ENCODE measurements at regions not wholly inside any gene's neighbourhood (a gene's known extent, or its start where the extent isn't known, plus 50 kb on each side); places are given as distances from the start of the nearest gene placed in this dataset.

DNA sequence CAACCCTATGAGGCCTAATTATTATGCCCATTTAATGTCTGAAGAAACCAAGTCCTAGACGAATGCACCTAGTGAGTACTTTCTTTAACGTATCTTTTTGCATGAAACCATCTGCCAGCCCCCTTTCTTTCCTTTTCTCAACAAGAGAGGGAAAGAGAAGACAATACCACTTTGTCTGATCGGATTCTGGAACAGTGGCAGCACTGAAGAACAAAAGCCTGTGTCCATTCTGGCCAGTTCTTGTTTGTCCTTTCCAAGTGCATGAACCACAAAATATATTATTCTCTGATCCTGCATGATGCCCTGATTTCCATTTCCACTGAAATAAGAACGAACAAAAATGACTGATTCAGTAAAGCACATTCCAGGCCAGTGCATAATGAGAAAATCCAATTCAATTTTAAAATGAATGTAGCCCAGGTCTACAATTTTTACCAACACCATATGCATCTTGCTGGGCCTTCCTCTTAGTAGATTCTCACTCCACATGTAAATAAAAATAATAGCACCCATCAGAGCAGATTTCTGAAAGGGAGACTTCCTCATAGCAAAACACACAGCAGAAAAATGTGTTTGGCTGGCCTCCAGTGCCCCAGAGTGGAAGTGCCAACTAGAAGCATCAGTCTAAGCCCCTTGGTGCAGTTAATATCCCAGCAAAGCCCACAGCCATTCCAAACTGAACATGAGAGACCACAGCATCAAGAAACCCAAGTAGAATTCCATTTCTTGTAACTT, 422.6 kb upstream of the ID2 start:
- ATAC-seq (no peak), DNase-seq (ENCODE audit: low spot score) (no peak)
- intact Hi-C loops (cut with DNase I), result no loop called here

DNA sequence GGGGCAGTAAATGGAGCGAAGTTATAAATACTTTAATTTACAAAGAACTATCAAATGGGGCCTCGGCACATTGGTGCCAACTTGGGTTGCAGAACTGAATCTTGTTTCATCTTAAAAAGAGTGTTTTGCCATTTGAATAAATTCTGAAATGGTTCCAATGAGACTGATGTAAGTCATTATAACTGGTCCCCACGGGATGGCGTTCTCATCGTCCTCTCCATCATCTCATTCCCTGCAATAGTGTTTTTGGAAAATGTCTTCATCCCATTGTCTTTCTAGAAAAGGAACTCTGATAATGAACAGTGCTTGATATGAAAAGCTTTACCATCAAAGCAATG, 422.0 kb upstream of the ID2 start:
- DNase-seq (ENCODE audit: low spot score) (no peak), ATAC-seq (no peak)
- intact Hi-C loops (cut with DNase I), result no loop called here

DNA sequence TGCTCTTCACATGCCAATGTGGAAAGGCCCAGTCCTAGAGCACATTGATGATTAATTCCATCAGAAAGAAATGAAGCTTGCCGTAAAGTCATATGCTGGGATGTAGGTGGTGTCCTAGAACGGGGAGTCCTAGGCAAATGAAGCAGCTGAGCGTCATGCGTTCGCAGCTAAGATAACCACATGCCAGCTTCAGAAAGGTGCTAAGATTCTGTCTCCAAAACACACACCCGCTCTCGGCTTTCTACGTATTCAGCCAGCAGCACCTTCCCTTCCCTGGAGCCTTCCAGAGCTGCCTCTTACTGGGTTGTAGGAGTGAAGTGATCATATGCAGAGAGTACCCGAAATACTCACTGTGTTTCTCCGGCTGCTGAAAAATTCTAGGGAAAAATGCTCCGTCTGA, 421.6 kb upstream of the ID2 start:
- no peak for ATAC-seq
- intact Hi-C loops (cut with DNase I), result no loop called here
- DNase-seq (ENCODE audit: low spot score), result no peak

DNA sequence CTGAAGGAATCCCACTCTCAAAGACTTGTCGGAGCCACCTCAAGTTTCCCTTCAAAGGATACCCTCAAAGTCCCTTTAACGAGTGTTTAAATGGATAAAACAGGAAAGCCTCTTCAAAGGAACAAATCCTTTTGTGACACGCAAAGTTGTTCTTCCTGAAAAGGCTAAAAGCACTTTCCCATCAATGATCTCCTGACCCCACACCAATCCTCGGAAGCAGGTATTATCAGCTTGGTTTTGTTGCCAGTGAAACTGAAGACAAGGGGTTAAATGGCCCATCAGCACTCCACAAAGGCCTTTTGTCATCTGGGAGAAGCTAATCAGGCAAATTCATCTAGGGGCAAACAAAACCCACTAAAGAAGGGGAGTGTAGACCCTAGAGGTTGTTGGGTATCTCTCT, 418.0 kb upstream of the ID2 start:
- DNase-seq (ENCODE audit: low spot score), result no peak
- no peak for ATAC-seq
- intact Hi-C loops (cut with DNase I), result no loop called here

DNA sequence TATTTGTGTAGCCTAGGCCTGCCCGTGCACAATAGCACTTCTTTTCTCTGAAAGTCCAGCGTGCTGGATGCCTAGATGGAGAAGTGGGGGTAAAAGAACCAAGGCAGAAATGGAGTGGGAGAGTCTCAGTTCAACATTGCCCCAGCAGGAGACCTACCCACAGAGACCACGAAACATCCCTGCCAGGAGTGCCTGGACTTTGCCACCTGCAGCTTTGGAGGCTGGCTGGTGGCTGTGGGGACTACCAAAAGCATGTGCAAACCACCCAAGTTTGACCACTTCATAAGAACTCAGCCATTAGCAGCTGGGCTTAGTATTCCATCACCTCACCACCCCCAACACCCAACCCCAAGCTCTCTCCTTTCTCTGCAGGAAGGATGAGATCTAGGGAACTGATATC, 416.9 kb upstream of the ID2 start:
- intact Hi-C loops (cut with DNase I), result no loop called here
- no peak for ATAC-seq

DNA sequence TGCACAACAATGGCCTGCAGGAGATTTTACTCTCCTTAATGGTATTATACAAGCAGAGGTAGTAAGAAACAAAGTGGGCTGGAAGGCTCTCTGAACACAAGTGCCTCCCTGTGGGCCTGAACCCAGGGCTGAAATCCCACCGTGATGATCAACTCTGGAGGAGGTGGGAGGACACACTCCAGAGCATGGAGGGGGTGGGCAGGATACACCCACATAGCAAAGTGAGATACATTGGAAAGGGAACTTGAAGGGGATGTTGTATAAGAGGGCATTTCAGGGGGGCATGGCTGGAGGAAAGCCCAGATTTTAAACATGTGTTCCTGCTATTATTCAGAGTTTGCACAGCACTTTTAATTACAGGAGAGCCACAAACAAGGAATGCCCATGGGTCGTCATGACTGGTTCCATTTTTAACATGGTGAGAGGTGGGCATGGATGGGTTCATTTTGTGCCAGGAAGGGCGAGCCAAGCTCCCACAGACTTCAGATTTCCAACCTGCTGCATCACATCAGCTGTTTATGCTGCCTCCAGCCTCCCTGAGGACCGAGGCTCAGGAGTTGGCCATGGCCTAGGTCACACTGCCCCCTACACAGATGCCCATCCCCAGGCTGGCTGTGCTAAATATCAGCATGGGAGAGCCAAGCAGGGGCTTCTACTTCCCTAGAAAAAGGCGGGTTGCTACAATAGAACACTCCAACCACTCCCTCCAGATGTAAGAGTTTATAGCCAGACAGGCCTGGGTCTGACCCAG, 416.2 kb upstream of the ID2 start:
- ATAC-seq, result peak; percentile 15
- intact Hi-C loops (cut with DNase I), result no loop called here

More for the DNA sequence above, 416.9 kb upstream of the ID2 start:
- no peak for DNase-seq (ENCODE audit: low spot score)

DNA sequence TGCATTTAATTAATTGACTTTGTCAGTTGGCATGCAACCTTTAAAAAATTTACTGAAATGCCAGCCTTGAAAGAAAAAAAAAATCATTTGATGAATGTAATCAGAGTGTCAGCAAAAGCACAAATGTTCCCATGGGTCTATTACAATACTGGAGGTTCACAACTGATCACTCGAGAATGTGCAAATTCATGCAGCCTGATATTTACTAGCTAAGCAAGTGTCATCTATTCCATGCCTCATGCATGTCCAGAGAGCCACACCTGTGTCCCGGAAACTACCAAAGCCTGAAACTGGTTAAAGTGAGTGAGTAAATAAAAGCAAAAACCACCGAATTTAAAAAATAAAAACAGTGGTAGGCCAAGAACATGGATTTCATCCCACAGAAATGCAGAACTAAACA, 415.3 kb upstream of the ID2 start:
- intact Hi-C loops (cut with DNase I), result no loop called here
- ATAC-seq (no peak), DNase-seq (ENCODE audit: low spot score) (no peak)

More for the DNA sequence above, 416.2 kb upstream of the ID2 start:
- no peak for DNase-seq (ENCODE audit: low spot score)

DNA sequence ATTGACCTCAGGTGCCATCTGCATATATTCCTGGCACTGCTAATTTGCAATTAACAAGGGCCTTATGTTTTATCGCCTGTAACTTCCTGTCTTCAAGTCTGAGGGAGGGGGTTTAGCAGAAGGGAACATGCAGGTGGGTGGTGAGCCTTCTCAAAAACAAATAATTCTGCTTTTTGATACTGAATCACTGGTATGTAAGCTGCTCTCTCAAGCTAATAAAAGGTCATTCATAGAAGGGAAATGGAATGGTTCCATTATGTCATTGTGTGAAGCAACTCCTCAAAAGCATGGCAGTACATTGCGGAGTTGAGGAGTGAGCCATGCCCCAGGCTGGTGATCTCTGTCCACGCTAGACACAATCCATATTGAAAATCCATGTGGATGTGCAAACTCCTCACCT, 414.8 kb upstream of the ID2 start:
- DNase-seq (ENCODE audit: low spot score) (no peak), ATAC-seq (no peak)
- intact Hi-C loops (cut with DNase I), result no loop called here

DNA sequence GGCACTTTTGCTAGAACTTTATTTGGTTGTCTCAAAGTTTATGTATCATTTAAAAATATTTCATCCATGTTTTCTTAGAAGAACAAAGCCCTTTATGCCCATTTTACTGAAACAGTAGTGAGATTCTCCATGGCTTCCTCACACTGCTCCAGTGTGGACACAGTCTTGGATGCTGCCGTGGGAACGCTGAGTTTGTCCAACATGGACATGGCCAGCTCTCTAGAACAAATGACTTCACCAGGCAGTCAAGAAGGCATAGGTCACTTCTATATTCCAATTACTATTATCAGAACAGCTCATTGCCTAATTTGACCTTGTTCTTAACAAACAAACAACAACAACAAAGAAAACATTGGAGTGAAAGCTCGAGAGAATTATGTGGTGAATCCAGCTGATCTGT, 414.1 kb upstream of the ID2 start:
- ATAC-seq (no peak), DNase-seq (ENCODE audit: low spot score) (no peak)
- intact Hi-C loops (cut with DNase I), result no loop called here

DNA sequence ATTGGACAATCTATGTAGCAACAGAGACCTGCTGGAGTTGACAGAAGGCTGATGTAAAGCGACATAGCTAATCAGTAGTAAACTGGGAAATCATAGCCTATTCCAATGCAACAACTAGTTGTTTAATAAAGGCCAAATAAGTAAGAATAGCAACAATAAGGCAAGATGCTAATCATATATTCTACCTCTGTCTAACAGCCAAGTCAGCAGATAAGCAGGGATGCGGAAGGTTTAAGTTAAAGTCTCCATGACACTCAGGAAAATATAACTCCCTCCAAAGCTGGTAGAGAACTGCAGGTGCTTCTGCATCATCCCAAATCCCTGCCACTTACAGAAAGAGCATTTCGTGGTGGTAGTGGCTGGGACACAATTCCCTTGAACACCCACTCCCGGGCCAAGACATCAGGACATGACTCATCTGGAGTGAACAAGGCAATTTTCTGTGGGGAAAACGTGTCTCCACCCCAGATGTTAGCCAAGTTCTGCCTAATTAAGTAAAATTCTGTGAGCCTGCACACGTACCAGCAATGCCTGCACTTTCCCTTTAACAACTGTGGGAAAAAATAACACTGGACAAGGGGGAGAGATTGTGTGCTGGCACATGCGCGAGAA, 413.6 kb upstream of the ID2 start:
- DNase-seq (ENCODE audit: low spot score) (no peak), ATAC-seq (peak; percentile 28)
- intact Hi-C loops (cut with DNase I), result no loop called here

DNA sequence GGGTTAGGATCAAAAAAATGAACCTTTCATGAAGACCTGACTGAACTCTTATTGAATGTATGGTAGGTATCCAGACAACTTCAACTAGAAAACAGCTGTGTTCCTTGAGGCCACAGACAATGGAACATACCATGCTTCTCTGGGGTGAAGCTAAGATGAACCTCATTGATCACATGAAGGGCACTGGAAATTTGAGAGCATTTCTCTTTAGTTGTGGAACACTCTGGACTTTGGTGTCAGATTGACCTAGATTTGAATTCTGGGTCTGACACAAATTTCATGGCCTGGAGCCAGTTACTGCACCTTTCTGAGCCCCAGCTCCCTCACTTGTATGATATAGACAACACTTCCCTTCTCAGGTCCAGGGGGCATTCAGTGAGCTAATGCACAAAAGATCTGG, 411.2 kb upstream of the ID2 start:
- no peak for DNase-seq (ENCODE audit: low spot score)
- no peak for ATAC-seq
- intact Hi-C loops (cut with DNase I), result no loop called here

DNA sequence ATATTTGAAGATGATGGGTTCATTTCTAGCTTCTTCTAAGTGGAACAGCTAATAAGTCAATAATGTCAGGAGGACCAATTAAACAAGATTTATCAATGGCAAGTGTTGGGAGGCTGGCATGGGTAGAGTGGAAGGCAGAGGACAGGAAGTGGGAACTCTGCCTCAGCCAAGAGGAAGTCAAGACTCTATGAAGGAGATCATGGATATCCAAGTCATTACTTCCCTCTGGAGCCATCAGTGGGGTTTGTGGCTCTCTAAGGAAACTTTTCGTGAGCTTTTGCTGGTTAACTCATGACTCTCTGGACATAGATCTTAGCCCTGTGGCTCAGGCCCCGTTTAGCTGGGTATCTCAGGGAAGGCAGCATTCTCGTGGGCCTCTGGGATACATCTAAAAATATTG, 410.4 kb upstream of the ID2 start:
- ATAC-seq (no peak), DNase-seq (ENCODE audit: low spot score) (no peak)
- intact Hi-C loops (cut with DNase I), result no loop called here

DNA sequence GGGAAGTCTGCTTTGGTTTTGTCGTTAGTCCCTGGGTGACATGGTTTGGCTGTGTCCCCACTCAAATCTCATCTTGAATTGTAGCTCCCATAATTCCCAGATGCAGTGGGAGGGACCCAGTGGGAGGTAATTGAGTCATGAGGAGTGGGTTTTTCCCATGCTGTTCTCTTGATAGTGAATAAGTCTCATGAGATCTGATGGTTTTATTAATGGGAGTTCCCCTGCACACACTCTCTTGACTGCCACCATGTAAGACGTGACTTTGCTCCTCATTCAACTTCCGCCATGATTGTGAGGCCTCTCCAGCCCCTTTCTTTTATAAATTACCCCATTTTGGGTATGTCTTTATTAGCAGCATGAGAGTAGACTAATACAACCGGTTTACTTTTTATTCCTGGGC, 405.8 kb upstream of the ID2 start:
- ATAC-seq, result no peak
- intact Hi-C loops (cut with DNase I), result no loop called here
- DNase-seq (ENCODE audit: low spot score), result no peak

DNA sequence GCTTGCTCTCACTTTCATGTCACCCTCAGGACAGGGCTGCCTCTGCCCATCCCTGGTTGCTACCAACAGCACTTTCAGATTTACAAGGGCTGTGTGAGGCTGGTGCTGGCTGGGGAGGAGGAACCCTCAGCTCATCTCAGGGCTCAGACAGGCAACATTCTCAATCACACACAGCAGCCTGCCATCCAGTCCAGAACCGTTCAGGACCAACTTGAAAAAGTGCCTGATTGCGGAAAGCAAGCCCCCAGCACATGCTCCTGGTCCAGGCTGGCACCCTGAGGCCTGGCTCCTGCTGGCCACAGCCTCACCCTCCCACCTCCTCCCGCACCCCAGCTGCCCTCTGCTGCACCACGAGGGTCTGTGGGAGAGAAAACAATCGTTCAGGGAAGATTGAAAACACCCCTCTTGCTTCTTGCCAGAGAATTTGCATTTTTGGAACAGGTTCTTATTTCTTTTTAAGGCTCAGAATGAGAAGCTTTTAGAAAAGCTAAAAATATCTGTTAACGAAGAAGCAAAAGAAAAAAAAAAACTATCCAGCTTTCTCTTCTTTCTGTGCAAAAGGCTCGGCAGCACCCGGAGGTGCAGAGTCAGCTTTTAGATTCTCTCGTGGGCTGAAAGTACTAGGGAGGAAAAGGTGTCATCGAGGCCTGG, 403.8 kb upstream of the ID2 start:
- intact Hi-C loops (cut with DNase I), result no loop called here
- ATAC-seq (no peak), DNase-seq (ENCODE audit: low spot score) (no peak)

DNA sequence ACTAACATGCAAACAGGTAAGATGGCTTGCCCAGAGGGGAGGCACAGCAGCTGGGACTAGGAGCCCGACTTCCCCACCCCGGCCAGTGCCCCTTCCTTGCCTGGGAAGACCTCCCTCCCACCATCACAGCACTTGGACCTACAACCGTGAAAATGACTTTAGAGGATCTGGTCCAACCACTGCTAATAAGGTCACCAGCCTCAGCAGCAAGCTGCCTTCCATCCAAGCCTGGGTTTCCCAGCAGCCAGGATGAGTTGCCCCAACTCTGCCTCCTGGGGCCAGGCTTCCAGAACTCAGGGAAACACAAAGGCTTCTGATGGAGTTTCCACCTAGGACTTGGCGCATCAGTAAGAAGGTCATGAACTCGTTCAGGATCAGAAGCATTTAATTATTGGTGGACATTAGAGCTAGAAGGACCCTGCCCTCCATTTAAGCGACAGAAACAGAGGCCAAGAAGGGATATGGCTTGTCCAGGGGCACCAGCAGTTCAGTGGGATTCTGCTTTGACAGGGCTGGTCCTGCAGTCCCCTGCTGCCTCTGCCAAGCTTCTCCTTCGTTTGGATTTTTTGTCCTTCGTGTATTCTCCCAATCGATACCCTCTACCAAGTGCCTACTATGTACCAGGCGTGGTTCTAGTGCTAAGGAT, 403.0 kb upstream of the ID2 start:
- intact Hi-C loops (cut with DNase I), result no loop called here

DNA sequence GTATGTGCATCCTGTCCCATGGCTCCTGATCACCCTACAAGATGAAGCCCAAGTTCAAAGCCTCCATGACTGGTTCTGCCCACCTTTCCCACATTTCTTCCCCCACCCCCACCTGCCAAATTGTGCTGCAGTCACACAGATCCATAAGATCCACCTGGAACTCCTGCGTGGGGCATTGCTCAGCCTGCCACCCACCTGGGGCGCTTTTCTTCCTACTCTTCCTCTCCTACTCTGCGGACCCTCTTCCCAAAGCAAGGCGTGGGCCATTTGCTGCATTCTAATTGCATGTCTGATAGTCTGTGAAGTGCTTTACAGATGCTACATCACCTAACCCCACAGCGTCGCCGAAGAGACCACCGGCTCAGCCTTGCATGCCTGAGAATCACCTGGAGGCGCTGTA, 402.4 kb upstream of the ID2 start:
- DNase-seq (ENCODE audit: low spot score) (no peak), ATAC-seq (no peak)
- intact Hi-C loops (cut with DNase I), result no loop called here

More for the DNA sequence above, 403.0 kb upstream of the ID2 start:
- DNase-seq (ENCODE audit: low spot score), result no peak
- peak; percentile 22 for ATAC-seq

DNA sequence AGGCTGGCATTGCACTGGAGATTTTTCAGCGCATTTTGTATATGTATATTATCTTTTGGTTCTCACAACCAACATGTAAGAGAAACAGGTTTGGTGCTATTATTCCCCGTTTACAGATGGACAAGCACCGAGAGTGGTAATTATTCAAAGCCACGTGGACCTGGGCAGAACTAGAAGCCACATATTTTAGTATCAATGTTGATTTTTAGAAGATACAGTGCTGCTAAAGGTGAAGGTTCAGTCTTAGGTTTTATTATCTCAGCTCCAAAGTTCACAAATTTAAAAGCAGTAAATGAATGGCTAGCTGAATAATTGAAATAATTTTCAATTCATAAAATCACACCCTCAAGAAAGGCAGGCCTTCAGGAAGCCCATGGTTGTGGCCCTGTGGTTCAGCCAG, 400.6 kb upstream of the ID2 start:
- intact Hi-C loops (cut with DNase I), result no loop called here
- no peak for ATAC-seq

DNA sequence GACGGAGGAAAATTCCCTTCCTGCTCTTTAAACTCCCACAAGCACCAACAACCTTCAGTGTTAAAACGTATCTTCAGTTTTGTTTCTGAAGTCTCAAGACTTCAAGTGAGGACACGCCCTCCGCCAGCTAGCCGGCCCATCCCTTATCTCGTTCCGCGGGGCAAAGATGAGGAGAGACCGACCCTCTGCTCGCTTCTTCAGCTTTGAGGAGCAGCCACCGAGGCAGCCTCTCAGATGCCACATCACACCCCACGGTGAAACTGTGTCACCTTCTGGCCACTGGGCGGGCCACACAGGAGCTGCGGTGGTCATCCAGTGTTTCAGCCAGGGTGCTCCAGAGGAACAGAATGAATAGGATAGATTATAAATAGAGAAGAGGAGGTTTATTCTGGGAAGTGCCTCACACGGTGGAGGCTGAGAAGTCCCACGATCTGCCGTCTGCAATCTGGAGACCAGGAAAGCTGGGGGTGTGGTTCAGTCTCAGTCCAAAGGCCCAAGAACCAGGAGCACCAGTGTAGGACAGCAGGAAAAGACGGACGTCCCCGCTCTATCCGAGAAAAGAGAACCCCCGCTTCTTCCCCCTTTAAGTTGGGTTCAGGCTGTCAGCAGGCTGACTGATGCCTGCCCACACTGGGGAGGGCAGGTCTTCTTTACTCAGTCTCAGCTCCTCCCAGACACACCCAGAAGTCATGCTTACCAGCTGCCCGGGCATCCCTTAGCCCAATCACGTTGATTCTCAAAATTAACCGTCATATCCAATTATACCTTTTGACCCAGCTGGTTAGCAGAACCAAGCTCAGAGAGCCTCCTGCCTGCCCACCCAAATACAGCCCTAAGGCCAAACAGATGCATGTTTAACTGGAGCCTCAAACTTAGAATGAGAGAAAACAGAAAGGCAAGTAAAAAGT, 399.7 kb upstream of the ID2 start:
- intact Hi-C loops (cut with DNase I), result no loop called here
- no peak for ATAC-seq
- no peak for DNase-seq (ENCODE audit: low spot score)

More for the DNA sequence above, 400.6 kb upstream of the ID2 start:
- no peak for DNase-seq (ENCODE audit: low spot score)

DNA sequence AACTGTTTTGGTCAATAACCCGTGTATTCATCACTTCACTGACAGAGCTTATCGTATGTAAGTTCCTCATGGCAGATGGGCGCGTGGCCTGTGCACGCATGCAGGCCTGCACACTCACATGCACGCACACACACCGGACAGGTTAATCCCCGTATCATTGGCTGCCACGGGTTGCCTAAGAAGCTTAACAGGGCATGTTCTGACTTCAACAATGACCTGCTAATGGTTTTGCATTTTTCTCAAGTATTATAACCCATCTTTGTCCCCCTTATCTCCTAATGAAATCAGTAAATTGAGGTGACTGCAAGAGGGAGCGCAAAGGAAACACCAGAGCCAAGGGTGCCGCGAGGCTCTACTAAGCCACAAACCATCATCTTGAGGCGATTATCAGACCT, 399.0 kb upstream of the ID2 start:
- no peak for ATAC-seq
- DNase-seq (ENCODE audit: low spot score), result no peak
- intact Hi-C loops (cut with DNase I), result no loop called here
